GM20000 (cell line): ENCODE measurements at regions not wholly inside any gene's neighbourhood (a gene's known extent, or its start where the extent isn't known, plus 50 kb on each side); places are given as distances from the start of the nearest gene placed in this dataset.

ENCODE experiments used
- DNase-seq: peaks from one replicate; pipeline ENCODE4 v3.0.0; 2012; ENCODE audit warnings: low spot score
- CTCF ChIP-seq: IDR thresholded peaks from 2 replicates; pipeline ENCODE4 v1.5.1; 2012; ENCODE audit warnings: mild to moderate bottlenecking, control low read depth; ENCODE audit errors: extremely low read depth, missing control alignments

- DNase-seq = no peak
These were observed 208.3 kb upstream of the NCAM2 start for GRCh38 chr21:20789729-20790500.

GRCh38 chr21:20800106-20800505 is 198.1 kb upstream of the NCAM2 start:
- DNase-seq = no peak
- no peak for TF ChIP-seq CTCF

More at GRCh38 chr21:20789729-20790500, 208.3 kb upstream of the NCAM2 start:
- TF ChIP-seq CTCF = no peak

- DNase-seq = no peak
- no peak for TF ChIP-seq CTCF
These were observed 196.0 kb upstream of the NCAM2 start for GRCh38 chr21:20802201-20802600.

GRCh38 chr21:20802631-20803260 is 195.5 kb upstream of the NCAM2 start:
- TF ChIP-seq CTCF = no peak
- DNase-seq = no peak

- TF ChIP-seq CTCF = no peak
- no peak for DNase-seq
These were observed 186.5 kb upstream of the NCAM2 start for GRCh38 chr21:20811702-20812101.

GRCh38 chr21:20814090-20814489 is 184.1 kb upstream of the NCAM2 start:
- TF ChIP-seq CTCF = no peak

GRCh38 chr21:20822666-20823065 is 175.5 kb upstream of the NCAM2 start:
- no peak for TF ChIP-seq CTCF
- no peak for DNase-seq

More at GRCh38 chr21:20814090-20814489, 184.1 kb upstream of the NCAM2 start:
- DNase-seq = no peak
